ENCODE measurements at regions not wholly inside any gene's neighbourhood (a gene's known extent, or its start where the extent isn't known, plus 50 kb on each side); places are given as distances from the start of the nearest gene placed in this dataset.

DNA sequence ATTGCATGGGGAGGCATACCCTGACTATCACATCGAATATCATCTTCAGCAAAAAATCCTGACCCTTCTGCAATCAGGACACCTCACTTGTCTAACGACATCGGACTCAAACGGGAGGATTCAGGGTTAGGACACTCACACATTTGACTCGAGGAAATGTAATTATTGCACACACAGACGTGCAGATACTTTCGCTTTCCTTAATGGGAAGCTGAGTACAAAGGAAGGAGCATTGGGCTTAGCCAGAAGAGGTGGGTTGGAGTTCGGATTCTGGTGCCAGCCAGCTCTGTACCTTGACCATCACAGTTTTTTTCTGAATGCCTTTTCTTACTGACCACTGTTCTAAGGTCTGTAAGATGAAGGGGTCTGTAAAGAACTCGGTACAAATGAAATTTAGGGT lies 260.4 kb downstream of the GALC start:
- no peak for DNase-seq (ENCODE audit: low read depth)

DNA sequence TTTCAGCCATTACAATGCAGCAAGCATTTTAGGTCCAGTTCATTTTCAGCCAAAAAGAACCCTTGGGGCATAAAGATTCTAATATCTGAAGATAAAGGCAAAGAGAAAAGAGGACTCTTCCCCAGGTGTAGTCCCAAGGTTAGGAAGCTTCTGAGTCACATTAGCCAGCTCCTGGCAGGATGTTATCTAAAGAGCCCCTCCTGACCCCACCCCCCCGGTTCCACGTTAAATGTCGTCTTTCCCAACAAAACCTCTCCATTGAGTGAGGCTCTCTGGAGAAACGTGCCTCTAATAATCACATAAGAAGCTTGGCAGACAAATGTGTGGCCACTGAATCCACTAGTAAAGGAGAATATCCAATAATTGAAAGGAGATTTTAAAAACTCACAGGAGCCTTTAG lies 267.7 kb downstream of the GALC start:
- no peak for DNase-seq (ENCODE audit: low read depth)

DNA sequence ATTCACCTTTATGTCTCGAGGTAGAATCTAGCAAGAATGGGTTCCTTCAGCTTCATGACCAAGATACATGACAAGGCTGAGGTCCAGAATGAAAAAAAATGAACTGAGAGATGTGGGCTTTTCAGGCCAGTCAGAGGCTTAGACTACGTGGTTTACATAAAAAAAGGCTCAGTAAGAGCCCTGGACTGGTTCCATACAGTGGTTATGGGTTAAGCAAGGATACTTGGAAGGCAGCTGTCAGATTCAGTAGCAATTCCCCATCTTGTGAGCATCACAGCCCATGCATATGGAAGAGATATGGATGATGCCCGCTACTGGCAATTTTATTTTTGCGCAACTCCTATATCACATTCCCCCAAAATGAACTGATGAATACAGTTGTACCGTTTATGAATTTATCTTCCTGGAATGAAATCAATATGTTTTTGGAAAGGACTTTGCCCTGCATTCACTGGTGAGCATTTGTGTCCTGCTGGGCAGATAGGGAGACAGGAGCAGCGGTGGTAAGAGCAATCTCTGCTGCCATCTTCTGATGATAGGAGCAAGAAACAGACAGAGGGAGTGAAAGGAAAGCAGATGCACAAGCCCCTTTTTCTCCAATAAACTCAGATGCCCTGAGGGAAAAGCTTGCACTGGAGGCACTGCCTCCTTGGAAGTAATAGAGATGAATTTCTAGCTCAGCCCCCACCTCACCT lies 280.4 kb downstream of the GALC start:
- no peak for DNase-seq (ENCODE audit: low read depth)

DNA sequence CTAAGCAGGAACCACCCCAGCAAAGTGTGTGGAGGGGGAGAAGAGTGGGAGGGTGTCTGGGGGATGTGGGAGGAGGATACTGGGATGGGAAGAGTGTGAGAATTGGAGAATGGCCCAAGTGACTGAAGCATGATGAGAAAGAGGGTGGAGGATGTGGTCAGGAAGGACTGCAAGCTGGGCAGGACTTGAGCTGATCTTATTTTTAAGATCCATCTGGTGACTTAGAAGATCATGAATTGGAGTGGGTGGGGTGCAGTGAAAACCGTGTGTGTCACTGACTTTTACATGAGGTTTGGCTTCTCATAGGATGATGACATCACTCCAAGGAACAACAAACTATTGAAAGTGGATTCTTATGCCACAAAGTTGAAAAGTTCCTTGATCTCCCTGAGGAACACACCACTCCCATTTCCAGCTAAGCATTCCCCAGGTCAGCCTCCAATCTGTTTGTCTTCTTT lies 287.5 kb downstream of the GALC start:
- DNase-seq (ENCODE audit: low read depth), result no peak

DNA sequence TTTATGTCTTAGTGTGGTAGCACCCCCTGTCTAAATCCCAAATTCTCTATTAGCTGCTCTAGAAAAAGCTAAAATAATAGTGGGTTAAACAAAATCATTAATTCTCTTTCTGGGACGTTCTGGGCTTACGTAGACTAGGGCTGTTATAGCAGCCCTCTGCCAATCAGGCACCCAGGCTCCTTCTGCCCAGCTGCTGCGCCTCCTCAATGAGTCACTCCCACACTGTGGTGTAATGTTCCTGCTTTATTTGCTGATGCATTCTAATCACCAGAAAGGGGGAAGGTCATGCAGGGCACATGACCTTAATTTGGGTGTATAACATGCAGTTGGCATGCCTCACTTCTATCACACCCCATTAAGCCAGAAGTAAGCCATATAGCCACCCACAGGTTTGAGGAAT lies 294.5 kb downstream of the GALC start:
- no peak for DNase-seq (ENCODE audit: low read depth)

DNA sequence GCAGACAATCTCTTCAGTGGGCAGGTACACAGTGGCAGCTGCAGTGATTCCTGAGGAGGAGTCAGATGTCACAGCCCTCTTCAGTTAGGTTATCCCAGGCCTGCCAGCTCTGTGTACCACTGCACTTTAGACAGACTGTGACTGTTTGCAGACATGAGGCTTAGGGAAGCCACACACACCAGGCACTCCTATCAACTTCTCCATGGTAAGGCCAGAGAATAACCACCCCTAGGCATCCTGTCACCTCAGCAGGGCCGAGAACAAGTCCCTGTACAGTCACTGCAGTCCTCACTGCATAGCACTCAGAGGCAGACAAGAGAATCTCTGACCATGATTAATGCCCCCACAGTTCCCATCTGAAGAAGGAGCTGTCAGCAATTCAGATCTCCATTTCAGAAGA lies 296.5 kb downstream of the GALC start:
- no peak for DNase-seq (ENCODE audit: low read depth)

DNA sequence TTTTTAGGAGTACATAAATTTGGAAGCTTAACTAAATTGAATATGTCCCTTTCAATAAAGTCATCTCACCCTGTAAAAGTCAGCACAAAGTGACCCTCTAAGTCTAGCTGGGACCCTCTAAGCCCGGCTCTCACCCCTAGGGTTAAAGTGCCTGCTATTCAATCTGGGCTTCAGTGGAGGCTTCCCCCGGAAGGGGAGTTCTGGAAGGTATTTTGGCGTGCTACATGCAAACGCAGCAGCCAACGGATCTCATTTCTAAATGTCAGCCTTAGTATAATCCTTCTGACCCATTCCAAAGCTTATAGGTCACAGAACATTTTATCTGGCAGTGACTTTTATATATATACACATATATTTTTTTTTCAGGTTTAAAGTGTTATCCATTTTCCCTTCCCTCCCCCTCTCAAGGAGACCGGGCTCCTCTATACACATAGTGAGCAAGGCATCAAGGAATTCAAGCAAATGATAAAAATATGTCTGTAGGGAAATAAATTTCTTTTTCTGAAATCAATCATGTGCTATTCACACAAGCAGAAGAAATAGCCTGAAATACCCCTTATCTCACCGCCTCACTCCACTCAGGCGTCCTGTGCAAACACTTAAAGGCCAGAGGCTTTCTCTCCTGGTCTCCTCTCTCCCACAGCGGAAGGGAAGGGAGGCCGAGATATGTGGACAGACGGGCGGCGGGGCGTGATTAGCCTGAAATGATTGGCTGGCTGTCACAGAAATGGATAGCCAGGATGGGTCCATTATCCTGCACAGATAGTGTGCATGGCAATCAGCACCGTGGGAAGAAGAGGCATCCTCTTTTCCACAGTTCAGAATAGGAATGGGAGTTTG lies 301.7 kb downstream of the GALC start:
- DNase-seq (ENCODE audit: low read depth), result no peak

DNA sequence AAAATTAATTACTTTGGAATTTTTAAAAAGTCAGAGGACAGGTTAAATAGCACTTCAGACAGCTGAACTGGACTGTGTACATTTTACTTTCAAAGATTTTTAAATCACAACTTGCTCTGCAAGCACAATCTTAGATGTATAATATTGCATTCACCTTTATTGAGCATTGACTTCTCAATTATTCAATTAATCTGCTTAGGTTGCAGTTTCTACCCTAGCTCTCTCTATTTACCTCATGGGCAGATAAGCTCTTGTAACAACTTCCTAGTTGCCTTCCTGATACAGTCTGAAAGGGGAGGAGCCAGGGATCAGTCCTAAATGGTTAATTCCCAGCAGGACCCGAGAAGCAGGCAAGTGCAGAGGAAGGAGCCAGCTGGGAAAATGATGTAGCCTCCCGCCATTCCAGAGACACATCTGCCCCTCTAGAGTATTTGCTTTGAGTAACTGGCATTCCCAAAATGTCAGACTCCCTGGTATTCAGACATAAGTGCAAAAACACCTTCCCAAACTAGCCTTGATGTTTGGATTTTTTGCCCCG lies 302.8 kb downstream of the GALC start:
- DNase-seq (ENCODE audit: low read depth), result no peak

DNA sequence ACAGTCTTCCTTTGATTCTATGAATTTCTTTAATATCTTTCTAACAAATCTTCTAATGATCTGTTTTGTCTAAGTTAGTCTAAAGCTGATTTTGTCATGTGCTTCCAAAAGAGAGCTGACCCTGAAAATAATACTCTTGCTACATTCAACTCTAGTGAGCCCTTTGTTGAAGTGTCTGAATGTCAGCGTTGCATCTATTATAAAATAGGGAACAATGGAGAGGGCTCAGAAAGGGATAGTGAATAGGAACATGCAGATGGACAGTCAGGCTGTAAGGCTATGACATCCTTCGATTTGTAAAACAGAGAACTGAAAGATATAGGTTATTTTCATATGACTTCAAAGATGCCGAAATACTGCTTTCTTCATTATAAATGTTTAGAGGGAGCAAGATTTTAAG lies 304.5 kb downstream of the GALC start:
- DNase-seq (ENCODE audit: low read depth), result no peak

DNA sequence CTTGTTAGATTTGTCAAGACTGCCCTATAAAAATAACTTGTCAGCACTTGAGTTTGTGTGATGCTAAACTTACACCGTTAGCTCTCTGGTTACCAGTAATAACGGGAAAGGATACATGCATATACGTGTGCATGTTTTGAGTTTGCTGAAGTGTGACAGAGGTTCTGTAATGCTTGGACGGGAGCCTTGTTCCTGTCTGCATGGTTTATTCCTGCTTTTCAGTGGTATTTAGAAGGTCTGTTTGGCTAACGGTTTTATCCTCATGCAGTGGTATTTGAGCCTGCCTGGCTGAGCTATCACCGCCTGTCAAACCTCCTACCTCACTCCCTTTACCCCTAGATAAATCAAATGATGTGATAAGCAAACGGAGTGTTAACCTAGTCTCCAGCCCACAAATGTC lies 305.6 kb downstream of the GALC start:
- no peak for DNase-seq (ENCODE audit: low read depth)

DNA sequence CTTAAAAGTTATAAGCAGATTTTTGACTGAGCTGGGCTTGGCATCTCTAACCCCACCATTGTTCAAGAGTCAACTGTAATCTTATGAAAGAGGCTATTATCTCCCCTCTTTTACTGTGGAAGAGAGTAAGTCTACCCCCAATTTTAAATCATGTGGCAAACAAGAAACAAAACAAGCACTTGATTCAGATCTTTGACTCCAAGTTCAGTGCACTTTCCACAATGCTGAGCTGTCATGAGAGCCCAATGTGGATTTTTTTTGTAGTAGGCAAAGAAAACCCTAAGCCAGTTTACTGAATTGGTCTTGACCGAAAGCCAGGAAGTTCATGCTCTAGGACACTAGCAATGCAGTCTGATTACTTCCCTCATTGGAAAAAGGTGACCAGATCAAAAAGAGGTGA lies 306.2 kb downstream of the GALC start:
- no peak for DNase-seq (ENCODE audit: low read depth)

DNA sequence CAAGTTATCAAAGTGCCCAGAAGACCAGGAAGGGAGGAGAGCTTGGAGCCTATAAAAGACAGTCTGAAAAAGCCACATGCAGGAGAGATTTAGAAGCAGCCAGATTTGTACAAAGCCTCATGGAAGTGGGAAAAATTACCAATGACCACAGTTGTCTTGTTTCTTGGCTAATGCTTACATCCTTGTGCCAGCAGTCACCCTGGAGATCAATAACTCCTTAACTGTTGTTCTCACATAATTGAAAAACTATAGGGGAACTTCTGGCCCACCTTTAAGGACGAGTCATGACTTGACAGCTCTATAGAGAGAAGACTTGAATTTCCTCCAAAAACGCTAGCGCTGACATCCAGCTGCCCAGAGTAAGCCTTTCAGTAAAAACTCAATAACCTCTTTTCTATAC lies 313.1 kb downstream of the GALC start:
- no peak for DNase-seq (ENCODE audit: low read depth)

DNA sequence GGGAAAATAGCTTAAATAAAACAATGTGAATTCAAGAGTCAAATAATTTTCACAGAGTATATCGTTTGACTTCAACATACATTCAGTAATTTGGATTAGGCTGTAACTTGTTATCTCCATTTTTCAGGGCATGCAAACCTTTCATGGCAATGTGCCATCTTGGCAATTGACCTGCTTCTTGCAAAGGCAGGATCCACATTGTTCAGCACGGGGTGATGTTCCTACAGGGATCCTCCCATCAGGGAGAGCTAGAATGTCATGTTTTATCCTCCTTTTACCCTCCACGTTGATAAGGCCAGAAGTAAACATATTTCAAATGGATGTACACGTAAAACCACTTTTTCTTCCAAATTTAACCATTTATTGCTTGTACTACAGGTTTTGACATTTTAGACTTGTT lies 314.4 kb downstream of the GALC start:
- DNase-seq (ENCODE audit: low read depth), result no peak

DNA sequence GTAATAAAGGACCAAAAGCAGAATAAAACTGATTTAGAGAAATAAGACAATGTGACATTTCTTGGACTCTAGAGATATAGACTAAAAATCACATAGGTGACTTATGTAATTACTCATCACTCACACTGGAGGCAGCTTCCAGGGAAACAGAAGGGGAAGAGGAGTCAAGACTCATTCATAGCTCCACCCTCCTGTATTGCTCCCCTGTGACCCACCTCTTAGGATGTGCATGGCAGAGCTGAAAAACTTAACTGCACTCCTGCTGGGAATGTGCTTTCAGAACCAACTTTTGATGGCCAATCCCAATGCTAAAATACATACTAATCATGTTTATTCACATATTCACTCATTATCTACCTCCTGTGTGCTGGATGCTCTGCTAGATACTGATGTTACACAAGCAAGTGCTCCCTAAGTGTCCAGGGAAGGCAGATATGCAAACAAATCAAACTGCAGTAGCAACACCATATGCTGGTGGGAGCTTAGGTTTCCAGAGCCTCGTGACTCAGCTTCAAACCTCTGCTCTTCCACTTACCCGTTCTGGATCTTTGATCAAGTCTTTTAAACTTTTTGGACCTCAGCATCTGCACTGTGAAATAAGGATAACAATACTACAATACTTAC lies 316.1 kb downstream of the GALC start:
- DNase-seq (ENCODE audit: low read depth), result no peak

DNA sequence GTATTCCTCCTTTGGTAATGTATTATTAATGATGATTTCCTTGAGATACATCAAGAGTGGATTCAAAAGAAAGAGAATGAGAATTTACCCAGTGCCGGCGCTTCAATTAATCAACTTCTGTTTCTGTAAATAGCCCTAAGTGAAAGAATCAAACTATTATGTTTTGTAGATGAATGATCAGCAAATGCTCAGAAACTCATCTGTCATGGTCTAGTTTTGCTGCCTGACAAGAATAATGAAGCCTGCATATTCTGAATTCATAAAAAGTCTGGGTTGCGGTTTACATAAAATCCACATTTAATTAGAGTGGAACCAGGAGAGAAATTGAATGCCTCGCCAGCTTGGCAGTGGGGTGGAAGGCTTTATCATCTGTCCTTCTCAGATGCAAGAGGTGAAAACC lies 325.3 kb downstream of the GALC start:
- no peak for DNase-seq (ENCODE audit: low read depth)

DNA sequence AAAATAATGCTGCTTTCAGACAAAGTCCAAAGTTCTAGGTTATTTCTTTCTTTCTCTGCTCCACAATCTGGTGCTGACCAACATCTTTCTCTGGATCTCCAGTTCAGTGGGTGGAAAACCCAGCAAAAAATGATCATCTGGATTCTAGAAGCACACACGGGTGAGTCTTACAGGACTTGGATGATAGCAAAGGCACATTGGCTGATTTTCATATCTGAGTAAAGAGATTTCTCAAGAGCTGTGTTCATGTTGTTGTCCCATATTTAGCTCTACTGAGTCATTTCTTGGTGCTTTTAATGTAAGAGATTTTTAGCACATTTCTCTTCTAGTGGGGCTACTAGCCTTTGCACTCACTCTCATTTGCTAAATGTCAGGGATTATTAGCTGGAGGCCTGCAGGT lies 336.7 kb downstream of the GALC start:
- DNase-seq (ENCODE audit: low read depth), result no peak

DNA sequence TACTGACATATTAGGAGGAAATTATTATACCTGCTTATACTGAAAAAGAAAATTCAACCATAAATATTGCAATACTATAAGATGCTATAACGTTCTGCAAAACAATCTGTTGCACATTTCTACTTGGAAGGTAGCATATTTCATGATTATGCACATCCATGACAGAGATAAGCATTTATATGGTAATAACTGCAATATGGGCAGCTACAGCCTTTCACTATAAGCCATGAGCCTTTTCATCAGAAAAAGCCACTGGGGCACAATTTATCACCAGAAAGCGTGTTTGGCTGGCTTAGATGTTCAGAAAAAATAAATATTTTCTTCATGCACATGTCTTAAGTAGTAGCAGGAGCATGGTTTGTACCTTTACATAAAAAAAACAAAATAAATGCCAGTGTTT lies 340.7 kb downstream of the GALC start:
- no peak for DNase-seq (ENCODE audit: low read depth)

DNA sequence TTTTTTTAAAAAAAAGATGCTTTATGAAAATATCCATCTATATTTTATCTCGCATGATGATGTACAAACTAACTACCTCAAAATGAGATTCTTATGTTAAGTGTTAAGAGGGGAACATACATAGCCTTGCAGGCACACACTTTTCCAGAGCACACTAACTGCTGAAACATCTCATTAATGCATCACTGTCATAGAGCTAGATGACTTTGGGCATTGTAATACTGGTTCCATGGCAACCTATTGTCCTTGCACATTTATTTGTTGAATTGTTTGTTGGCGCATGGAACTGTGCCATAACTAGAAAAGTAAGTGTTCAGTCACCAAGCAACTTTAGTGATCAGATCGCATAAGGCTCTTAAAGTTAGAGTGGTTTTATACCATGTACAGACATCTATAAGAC lies 348.3 kb downstream of the GALC start:
- no peak for DNase-seq (ENCODE audit: low read depth)

DNA sequence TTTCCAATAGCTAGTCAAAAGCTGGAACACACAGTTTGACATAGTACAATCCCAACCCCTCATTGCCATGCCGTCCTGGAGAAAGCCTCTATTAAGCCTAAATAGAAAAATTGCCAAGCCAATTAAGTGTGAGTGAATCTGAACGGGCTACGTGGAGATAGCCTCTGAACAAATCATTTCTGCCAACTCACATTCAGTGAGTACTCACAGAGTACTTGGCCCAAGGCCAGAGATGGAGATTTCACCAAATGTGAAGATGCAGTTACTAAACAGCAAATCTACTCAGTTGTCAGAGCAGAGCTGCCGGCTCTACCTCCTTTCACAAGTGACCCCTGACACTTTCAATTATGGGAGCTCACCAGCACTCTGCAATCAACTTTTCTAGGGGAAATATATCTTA lies 350.0 kb downstream of the GALC start:
- no peak for DNase-seq (ENCODE audit: low read depth)

DNA sequence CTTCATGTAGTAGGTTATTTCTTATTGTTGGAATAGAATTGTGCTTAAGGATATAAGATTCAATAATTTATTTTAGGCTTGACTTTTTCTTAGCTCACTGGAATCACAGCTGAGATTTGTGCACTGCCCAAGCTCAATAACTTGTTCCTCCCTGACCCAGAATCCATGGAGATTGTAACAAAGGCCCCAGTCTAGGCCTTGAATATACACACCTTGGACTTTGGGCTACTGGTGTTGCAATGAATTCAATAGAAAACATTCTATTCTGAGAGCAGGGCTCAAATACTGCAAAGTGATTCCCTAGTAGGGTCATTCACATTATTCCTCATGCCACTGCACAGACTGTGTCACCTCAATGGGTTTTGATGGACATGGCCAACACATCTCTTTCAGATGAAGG lies 352.4 kb downstream of the GALC start:
- DNase-seq (ENCODE audit: low read depth), result no peak

DNA sequence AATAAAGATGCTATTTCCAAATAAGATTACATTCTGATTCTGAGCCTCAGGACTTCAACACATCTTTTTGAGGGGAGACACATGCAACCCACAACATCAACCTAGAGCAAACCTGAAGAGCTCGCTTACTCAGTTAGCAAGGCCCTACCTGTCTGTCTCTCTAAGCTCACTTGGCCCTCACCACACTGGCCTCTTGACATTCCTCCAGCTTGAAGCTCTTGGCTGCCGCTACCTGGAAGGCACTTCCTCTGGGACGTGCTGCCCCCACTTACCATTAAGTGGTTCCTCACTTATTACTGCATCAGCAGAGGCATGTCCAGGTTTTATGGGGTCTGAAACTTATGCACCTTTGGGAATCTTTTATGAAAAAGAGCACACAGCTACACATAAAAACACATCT lies 354.8 kb downstream of the GALC start:
- no peak for DNase-seq (ENCODE audit: low read depth)

DNA sequence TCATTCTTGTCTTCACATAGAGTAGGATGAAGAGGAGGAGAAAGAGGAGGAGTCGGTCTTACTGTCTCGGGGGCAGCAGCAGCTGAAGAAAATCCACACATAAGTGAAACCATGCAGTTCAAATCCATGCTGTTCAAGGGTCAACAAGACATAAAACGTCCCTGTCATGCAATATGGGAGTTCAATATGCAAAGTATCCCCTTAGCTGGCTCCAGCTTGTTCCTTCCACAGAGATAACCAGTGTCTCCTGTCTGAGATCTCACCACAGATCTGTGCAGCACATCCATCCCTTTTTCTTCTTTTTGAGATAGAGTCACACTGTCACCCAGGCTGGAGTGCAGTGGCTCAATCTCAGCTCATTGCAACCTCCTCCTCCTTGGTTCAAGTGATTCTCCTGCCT lies 357.5 kb downstream of the GALC start:
- no peak for DNase-seq (ENCODE audit: low read depth)

DNA sequence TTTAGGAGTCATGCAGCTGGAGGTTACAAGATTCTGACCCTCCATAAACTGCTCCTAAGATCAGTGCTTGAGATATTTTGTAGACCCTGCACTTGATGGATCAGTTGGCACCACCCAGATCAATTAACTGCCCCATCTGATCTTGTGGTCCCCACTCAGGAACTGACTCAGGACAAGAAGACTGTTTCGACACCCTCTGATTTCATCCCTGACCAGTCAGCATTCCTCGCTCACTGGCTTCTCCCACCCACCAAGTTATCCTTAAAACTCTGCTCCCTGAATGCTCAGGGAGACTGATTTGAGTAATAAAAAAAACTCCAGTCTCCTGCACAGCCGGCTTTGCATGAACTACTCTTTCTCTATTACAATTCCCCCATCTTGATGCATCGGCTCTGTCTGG lies 360.2 kb downstream of the GALC start:
- no peak for DNase-seq (ENCODE audit: low read depth)
